Stimulated activated CD8-positive, alpha-beta memory T cell treated with anti-CD3 and anti-CD28 coated beads, Interleukin-7, amount 100 ng/mL, for 48 hours (primary cell): ENCODE measurements at regions not wholly inside any gene's neighbourhood (a gene's known extent, or its start where the extent isn't known, plus 50 kb on each side); places are given as distances from the start of the nearest gene placed in this dataset.
"Not testable (repeated sequence)": the region's sequence is repeated elsewhere in the genome, so short reads cannot be mapped to it uniquely, and the experiment has no call there.

Experiments used
- DNase-seq, 2 donors: peaks; one replicate each; pipeline ENCODE4 v3.0.0-alpha.2; 2020; ENCODE audit warnings: low read depth in 1 of 2; ENCODE audit errors: extremely low read depth in 1 of 2

DNA sequence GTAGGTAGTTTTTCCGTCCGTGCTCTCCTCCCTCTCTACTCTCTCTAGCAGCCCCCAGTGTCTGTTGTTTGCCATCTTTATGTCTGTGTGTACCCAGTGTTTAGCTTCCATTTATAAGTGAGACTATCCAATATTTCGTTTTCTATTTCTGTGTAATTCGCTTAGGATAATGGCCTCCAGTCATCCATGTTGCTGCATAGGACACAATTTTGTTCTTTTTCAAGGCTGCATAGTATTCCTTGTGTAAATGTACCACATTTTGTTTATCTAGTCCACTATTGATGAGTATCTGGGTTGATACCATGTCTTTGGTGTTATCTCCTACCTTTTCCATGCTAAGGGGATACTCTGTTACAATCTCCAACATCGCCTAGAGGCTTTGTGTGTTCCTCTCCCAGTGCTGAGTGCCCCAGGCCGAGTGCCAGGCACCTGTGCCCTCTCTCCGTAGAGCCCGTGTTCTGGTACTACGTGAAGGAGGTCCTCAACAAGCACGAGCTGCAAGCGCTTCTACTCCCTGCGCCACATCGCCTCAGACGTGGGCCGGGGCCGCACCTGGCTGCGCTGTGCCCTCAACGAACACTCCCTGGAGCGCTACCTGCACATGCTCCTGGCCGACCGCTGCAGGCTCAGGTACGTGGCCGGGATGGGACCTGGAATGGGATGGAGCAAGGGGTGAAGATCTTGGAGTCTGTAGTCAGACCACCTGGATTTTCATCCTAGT is 51.0 kb downstream of the NPIPB11 start:
- DNase-seq, result not testable (repeated sequence)

DNA sequence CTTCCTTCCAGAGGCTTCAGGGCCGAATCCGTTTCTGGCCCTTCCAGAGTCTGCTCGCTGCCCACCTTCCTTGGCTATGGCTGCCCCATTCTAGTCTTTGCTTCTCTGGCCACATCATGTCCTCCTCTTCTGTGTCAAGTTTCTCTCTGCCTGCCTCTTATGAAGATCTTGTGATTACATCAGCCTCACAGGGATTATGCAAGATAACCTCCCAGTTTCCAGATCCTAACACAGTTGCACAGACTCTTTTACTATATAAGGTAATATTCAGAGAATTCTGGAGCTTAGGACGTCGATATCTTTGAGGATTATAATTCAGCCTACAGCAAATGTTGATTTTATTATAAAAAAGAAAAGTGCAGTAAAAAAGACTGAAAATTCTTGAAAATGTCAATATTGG is 52.1 kb downstream of the NPIPB11 start:
- not testable (repeated sequence) for DNase-seq

DNA sequence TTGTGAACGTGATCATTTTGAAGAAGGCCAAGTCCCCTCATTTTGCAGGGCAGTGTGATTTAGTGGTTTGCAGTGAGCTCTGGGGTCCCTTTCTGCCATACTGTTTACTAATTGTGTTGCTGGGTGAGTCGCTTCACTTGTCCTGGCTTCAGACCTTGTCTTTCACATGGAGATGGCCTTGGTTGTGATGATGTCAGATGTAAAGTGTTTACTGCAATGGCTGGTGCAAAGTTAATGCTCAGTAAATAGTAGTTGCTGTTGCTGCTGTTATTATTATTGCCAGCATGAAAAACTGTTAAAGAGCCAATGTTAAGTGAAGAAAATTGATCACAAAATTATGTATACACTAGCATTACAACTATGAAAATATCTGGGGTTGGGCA is 53.9 kb downstream of the NPIPB11 start:
- DNase-seq, result not testable (repeated sequence)

DNA sequence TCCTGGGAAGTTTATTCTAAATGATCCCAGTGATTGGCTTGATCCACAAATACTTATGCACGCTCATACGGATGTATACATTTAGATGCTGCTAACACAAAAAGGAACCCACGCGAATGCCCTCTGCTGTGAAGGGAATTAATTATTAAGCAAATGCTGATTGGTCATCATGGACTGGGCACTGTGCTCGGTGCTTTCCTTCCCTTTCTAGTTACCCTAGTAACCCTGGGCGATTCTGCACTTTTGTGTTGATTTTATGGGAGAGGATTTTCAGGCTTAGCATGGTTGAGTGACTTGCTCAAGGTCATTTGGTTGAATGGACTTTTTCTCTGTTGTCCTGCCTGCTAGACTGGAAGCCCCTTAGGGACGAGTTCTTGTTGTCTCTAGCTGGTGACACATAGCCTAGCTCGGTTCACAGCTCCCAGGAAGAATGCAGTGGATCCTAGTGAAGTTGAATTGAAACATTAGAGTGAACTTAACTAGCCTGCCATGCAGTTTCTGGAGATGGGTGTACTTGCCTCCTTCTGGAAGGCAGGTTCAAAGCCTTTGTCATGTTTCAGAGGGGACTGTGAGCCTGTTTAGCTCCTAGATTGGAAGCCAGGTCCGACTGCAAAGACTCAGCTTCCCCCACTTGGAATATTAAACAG is 54.4 kb downstream of the NPIPB11 start:
- not testable (repeated sequence) for DNase-seq

DNA sequence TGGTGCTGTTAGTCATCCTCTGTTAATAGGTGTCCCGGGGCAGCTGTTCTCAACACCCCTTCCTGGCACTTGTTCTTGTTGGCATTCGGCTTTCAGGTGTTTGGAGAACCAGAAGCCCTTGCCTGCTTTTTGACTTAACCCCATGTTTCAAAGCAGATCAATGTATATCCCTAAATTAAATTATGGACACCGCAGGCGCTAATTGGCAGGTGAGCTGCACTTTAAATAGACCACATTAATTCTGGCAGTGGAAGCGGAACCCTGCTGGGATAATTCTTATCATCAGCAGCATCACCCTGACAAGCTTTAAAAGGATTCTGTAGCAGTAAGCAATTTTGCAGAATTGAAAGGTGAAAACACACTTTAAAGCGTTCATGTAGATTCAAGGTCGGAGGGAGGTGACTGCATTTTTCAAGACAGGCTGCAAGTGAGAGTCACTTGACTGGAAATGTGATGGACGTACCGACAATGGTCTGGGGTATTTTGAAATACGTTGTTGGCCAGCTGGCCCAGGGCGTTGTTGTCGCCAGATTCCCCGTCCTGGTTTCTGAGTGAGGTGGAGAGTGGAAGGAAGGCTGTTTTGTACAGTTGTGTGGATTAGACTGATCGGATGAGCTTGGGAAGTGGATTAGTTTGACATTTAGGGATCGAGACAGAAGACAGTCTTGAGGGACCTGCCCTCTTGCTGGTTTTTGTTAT is 55.1 kb downstream of the NPIPB11 start:
- DNase-seq, result not testable (repeated sequence)

DNA sequence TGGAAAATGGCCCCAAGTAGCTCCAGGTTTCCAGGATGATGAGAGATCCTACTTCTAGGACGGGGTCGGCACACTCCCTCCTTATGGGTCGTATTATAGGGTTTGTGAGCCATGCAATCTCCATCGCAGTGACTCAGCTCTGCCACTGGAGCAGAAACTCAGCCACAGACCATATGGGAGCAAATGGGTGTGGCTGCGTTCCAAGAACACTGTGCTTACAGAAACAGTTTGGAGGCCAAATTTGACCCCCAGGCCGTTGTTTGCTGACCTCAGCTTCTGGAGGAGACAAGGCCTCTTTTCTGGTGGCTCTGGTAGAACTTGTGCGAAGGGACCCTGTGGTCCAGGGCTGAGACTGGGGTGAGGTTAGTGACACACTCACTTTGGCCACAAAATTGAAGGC is 56.5 kb downstream of the NPIPB11 start:
- DNase-seq, result not testable (repeated sequence)

DNA sequence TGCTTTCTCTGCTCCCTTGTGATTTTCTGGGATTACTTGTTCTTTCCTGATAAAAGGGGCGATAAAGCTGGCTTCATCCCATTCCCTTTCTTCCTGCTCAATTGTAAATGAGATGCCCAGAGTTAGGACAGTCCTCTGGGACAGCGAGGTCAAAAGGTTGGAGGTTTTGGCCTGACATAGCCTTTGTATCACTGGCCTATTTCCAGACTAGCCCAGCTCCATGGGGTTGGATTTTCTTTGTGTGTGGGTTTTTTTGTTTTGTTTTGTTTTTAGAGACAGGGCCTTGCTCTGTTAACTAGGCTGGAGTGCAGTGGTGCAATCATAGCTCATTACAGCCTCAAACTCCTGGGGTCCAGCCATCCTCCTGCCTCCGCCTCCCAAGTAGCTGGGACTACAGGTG is 57.8 kb downstream of the NPIPB11 start:
- not testable (repeated sequence) for DNase-seq

DNA sequence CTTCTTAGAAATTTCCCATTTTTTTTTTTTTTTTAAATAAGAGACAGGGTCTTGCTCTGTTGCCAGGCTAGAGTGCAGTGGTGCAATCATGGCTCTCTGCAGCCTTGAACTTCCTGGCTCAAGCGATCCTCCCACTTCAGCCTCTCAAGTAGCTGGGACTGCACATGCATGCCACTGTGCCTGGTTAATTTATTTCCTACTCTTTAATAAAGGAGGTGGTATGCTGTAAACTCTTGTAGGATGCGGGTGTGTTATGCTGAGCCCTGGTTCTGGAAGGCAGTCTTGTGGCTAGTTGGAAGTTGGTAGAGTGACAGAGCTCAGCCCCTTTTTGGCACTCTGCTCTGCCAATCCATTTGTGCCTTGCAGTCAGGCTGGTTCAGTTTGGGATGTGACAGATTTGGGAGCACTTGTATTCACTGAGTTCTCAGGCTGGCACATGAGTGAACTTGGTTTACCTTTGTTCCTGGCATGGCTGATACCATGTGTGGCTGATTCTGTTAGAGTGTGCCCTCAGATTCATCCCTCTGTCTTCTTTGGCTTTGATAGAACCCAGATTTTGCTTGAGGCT is 58.3 kb downstream of the NPIPB11 start:
- not testable (repeated sequence) for DNase-seq

DNA sequence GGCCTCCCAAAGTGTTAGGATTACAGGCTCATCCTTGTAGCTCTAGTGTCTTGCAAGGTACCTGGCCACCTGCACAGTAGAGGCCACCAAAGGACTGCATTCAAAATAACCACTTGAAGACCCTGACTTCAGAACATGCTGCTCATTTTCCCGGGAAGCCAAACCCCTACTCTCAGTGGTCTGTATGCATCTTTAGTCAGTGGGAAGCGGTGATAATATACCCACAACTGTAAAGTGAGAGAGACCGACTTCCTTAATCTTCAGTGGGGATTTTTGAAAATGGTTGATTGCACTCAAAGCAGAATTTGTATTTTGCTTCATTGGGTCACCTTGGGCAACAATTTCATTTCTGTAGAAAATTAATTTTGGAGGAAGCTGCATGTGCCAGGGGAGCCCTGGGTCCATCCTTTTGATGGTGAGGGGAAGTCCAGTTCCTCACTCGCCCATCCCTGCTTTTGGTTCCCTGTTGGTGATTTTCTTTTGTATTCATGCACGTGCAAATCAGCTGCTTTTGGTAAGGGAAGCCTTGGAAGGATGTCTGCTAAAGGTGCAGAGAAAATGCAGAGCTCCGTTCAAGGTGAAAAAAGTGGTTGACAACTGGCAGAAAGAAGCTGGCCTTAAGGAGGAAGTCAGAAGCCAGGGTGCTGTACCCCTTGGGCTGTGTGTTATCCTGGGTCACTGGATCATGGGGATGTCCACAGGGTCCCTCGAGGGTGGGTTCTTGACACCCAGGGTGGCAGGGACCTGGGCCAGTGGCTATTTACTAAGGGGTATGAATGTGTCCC is 59.5 kb downstream of the NPIPB11 start:
- not testable (repeated sequence) for DNase-seq

DNA sequence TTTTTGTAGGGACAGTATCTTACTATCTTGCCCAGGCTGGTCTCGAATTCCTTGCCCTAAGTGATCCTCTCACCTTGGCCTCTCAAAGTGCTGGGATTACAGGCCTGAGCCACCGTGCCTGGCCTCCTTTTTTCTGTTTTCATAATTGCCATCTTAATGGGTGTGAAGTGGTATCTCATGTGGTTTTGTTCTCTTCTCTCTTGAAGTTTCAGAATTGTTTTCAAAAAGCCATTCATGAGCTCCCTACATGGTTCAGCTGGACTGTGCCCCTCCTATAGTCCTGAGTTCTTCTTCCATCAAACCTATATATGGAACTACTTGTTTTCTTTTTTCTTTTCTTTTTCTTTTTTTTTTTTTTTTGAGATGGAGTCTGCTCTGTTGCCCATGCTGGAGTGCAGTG is 60.3 kb downstream of the NPIPB11 start:
- not testable (repeated sequence) for DNase-seq

DNA sequence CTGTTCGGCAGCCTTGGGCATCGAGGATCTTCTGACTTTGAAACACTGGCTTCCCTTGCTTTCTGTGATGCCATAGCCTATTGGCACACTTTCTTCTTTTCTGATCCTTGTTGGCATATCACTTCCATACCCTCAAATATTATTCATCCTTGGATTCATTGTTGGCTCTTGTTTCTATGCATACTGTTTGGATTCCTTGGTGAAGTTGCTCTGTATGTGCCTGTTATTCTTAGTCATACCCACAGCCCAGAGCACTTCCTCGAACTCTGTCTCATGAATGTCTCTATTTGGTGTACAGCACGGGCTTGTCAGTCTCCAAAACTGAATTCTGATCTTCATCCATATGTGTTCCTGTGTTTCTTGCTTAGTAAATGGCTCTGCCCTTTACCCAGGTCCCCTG is 63.6 kb downstream of the NPIPB11 start:
- not testable (repeated sequence) for DNase-seq

DNA sequence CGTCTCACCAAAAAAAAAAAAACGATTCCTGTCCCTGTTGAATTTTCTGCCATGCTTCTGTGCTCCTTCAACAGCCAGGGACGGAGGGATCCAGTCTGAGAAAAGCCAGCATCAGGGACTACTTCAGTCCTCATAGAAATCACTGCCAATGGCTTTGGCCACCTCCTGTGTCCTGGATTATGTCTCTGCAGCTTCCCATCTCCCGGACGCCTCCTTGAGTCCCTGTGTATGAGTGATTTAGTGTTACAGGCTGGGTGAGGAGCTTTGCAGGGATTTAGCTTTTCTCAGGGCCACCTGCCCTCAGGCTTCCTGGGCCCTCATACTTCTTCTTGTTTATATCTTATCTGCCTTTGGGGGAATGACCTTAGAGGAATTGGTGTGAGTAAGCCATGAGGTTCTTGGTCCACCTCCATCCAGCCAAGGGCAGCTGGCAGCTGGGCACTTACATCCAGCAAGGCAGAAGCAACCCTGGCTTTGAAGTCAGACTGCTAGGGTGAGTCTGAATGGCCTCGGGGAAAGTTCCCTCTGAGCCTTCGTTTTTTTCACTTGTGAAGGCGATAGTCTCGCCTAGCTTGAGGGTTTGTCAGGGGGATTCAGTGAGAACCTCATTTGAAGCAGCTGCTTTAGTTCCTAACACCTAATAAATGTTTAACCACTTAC is 65.6 kb downstream of the NPIPB11 start:
- not testable (repeated sequence) for DNase-seq

DNA sequence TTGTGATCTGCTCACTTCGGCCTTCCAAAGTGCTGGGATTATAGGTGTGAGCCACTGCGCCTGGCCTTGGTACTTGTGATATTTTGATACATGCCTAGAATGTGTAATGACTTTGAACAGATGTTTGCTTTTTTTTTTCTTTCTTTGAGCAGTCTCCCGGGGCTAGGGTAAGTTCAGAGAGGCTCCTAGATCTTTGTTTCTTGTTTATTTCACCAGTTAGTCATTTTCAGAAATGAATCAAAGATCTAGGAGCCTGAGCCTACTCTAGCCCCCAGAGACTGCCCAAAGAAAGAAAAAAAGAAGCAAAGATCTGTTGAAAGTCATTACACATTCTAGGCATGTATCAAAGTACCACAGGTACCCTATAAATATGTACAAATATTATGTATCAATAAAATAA is 66.3 kb downstream of the NPIPB11 start:
- DNase-seq, result not testable (repeated sequence)

DNA sequence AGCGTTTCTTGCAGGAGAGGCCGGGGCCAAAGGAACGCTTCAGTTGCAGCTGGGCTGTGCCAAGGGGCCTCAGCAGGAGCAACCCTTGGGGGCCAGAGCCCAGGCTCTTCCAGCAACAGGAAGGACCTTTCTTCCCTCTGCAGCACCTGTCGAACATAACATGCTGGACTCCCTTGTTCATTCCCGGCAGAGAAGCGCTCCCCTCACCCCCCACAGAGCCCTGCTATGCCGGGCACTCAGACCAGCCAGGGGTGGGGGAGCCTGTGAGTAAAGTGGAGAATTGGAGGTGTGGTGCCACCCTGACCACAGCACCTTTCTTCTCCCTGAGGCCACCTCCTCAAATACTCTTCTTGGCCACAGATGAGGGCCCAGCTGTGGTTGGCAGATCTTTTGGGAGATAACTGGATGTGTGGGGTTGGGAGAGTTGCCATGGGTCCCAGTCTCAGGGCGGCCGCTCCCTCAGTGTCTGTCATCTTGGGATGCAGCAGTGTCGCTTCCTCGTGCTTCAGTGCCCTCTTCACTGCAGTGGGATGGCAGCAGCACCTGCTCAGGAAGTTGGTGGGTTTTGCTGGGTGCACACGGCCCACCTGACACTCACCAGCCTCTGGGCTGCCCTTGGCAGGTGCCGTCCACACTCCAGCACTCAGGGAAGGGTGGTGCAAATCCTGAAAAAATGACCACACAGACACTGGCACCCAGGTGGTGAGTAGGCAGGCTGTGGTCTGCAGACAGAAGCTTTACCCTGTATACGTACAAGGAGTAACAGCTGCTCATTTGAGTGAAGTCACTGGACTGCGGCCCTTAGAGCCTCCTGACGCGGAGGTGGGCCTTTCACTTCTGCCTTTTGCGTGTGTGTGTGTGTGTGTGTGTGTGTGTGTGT is 67.5 kb downstream of the NPIPB11 start:
- DNase-seq, result not testable (repeated sequence)

DNA sequence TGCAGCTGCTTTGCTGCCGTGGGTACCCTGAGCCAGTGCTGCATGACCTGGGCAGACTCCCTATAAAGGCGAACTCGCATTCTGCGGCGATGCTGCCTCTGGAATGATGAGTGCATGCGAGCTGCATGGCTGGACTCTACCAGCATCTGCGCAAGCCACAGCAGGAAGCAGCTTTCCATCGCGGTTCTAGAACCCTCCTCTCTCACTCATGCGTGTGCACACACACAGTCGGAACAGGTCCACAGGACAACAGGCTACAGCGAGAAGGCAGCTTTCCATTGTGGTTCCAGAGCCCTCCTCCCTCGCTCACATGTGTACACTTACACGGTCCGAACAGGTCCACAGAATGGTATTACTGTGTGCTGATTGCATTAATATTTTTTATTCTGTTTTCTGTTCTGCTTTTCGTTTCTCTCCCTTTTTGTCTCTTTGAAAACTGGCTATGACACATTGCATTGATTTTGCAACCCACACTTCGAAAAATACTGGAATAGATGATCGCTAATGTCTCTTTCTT is 69.1 kb downstream of the NPIPB11 start:
- not testable (repeated sequence) for DNase-seq

DNA sequence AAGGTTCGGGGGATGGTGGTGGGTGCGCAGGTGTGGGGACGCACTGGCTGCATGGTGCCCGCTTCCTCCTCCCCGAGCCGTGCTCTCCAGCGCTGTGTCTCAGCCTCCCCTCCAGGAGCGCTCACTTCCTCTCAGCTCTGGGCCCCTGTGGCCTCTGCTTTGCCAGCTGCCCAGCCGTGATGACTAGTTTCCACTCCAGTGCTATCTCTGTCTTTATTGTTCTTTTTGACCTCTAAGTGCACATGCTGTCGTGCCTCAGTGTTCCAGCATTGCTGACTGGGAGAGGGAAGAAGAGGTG is 71.0 kb downstream of the NPIPB11 start:
- DNase-seq, result not testable (repeated sequence)

DNA sequence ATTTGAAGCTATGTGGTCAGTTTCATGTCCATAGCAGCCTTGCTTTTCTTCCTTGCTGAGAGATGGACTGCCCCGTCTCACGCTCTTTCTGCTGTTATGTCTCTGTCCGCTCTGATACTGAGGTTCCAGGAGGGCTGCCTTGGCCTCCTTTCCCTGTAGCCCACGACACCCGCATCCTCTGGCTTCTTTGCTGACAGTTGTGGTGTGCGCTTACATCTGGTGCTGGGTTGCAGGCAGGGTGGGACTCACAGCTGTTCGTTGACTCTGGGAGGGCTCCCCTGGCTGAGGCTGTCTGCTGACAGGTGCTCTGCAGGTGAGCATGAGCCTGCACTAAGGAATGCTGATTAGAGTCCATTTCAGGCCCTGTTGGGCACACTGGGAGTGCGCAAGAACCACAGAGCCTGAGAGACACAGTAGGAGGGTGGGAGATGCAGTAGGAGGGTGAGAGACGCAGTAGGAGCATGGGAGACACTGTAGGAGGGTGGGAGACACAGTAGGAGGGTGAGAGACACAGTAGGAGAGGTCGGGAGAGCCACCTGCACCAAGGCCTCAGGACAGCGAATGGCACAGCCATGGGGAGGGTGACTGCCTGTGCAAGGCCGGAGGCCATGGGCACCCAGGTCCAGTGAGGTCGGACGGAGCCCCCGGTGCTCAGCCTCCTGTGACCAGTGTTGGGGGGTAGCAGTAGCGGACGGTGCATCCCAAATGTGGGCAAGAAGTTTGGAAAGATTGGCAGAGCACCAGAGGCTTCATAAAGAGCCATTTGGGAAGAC is 71.5 kb downstream of the NPIPB11 start:
- DNase-seq, result not testable (repeated sequence)

DNA sequence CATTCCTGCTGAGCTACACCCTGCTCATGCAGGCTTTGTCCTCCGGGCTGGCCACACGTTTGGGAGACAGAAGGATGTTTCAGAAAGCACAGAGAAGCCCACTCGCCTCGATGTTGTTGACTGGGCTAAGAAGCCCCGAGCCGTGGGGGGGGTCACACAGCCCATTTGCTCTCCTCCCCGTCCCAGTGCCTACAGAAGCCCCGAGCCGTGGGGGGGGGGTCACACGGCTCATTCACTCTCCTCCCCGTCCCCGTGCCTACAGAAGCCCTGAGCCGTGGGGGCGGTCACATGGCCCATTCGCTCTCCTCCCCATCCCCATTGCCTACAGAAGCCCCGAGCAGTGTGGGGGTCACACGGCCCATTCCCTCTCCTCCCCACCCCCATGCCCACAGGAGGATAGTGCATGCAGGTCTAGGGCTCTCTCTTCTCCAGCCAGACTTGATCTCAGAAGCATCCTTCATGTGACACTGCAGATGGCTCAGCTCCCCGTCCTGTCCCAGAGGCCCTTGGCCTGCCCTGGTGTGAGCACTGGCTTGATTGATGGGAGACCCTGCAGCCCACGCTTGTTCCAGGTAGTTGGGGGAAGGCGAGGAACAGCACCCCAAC is 72.9 kb downstream of the NPIPB11 start:
- not testable (repeated sequence) for DNase-seq
